Progenitor cell of endocrine pancreas (in vitro differentiated cells): ENCODE measurements at regions not wholly inside any gene's neighbourhood (a gene's known extent, or its start where the extent isn't known, plus 50 kb on each side); places are given as distances from the start of the nearest gene placed in this dataset.
A peak's percentile ranks its signal among the peaks of the same experiment; 100 is the strongest.

Experiments used
- DNase-seq: peaks from one replicate; pipeline ENCODE4 v3.0.0; 2021; ENCODE audit warnings: low spot score; ENCODE audit not compliant: unreplicated experiment
- H3K27ac Mint-ChIP-seq: 2 replicates; pipeline ENCODE4 v1.8.0; 2021; ENCODE audit warnings: mild to moderate bottlenecking, moderate library complexity, mixed read lengths
- H3K27me3 Mint-ChIP-seq: 2 replicates; pipeline ENCODE4 v1.8.0; 2021; ENCODE audit warnings: mixed read lengths
- H3K36me3 Mint-ChIP-seq: 2 replicates; pipeline ENCODE4 v1.8.0; 2022; ENCODE audit warnings: mixed read lengths; ENCODE audit not compliant: insufficient read depth
- H3K4me1 Mint-ChIP-seq: 2 replicates; pipeline ENCODE4 v1.8.0; 2021; ENCODE audit warnings: low read depth, mixed read lengths
- H3K4me3 Mint-ChIP-seq: 2 replicates; pipeline ENCODE4 v1.8.0; 2021; ENCODE audit warnings: low read depth, mild to moderate bottlenecking, moderate library complexity, mixed read lengths
- H3K9me3 Mint-ChIP-seq: 2 replicates; pipeline ENCODE4 v1.8.0; 2021; ENCODE audit warnings: low read depth, mixed read lengths
- TF ChIP-seq, protein P1 (sequence below): fragments of 200-600 bp; sonication (generic); IDR thresholded peaks from one replicate; pipeline ENCODE4 v1.5.0; 2021; ENCODE audit warnings: antibody characterized with exemption, mild to moderate bottlenecking; ENCODE audit not compliant: unreplicated experiment

GRCh38 chr10:83433705-83434104 lies 705.6 kb upstream of the GHITM start:
- TF ChIP-seq, protein P1, sequence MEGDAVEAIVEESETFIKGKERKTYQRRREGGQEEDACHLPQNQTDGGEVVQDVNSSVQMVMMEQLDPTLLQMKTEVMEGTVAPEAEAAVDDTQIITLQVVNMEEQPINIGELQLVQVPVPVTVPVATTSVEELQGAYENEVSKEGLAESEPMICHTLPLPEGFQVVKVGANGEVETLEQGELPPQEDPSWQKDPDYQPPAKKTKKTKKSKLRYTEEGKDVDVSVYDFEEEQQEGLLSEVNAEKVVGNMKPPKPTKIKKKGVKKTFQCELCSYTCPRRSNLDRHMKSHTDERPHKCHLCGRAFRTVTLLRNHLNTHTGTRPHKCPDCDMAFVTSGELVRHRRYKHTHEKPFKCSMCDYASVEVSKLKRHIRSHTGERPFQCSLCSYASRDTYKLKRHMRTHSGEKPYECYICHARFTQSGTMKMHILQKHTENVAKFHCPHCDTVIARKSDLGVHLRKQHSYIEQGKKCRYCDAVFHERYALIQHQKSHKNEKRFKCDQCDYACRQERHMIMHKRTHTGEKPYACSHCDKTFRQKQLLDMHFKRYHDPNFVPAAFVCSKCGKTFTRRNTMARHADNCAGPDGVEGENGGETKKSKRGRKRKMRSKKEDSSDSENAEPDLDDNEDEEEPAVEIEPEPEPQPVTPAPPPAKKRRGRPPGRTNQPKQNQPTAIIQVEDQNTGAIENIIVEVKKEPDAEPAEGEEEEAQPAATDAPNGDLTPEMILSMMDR = no peak
- H3K36me3 Mint-ChIP-seq = peaks cover 1% of the 10 kb centered on the region
- peak overlapping the region; percentile 79 for H3K27ac Mint-ChIP-seq
- H3K27me3 Mint-ChIP-seq = no peaks in the 10 kb centered on the region
- peaks cover 19% of the 10 kb centered on the region for H3K4me1 Mint-ChIP-seq
- H3K9me3 Mint-ChIP-seq = peaks cover 12% of the 10 kb centered on the region
- H3K4me3 Mint-ChIP-seq = no peak overlapping the region
- no peak for DNase-seq

- Mint-ChIP-seq H3K27me3 (no peaks in the 10 kb centered on the region), H3K4me1 (no peaks in the 10 kb centered on the region), H3K27ac (no peak overlapping the region), H3K4me3 (no peak overlapping the region), H3K9me3 (peaks cover 5% of the 10 kb centered on the region), H3K36me3 (no peaks in the 10 kb centered on the region)
- no peak for DNase-seq
- TF ChIP-seq, protein P1 = no peak
Measured at GRCh38 chr10:83448013-83448412, 691.3 kb upstream of the GHITM start.

- Mint-ChIP-seq H3K27ac (no peak overlapping the region), H3K4me3 (no peak overlapping the region), H3K36me3 (peaks cover under 1% of the 10 kb centered on the region), H3K9me3 (peaks cover 1% of the 10 kb centered on the region), H3K27me3 (no peaks in the 10 kb centered on the region), H3K4me1 (no peaks in the 10 kb centered on the region)
- no peak for DNase-seq
- TF ChIP-seq, protein P1 = no peak
Measured at GRCh38 chr10:83458611-83459010, 680.7 kb upstream of the GHITM start.

- TF ChIP-seq, protein P1 = no peak
- H3K36me3 Mint-ChIP-seq = peaks cover 2% of the 10 kb centered on the region
- DNase-seq = no peak
- no peak overlapping the region for H3K27ac Mint-ChIP-seq
- no peaks in the 10 kb centered on the region for H3K4me1 Mint-ChIP-seq
- no peak overlapping the region for H3K4me3 Mint-ChIP-seq
- H3K27me3 Mint-ChIP-seq = no peaks in the 10 kb centered on the region
- H3K9me3 Mint-ChIP-seq = peaks cover 4% of the 10 kb centered on the region
Measured at GRCh38 chr10:83459124-83459523, 680.2 kb upstream of the GHITM start.

DNA sequence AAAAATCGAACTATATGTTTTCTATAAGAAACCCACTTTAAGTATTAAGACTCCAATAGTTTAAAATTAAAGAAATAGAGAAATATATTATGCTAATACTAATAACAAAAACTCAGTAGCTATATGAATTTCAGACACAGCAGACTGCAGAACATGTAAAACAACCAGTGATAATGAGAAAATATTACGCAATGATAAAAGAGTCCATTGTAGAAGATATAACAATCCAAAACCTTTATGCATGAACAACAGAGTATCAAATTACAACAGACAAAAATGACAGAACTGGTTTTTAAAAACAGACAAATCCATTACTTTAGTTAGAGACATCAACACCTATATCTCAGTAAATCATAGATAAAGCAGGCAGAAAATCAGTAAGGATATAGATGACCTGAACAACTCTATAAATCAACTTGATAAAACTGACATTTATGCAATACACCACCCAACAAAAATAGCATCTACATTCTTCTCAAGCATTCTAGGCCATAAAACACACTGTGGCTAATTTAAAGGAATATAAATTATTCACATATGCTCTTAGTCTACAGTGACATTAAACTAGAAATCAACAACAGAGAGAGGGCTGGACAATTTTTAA lies 669.5 kb upstream of the GHITM start:
- Mint-ChIP-seq H3K27me3 (no peaks in the 10 kb centered on the region), H3K4me1 (peaks cover 12% of the 10 kb centered on the region), H3K4me3 (no peak overlapping the region), H3K27ac (peak overlapping the region; percentile 27), H3K36me3 (peaks cover 5% of the 10 kb centered on the region), H3K9me3 (peaks cover 30% of the 10 kb centered on the region)
- TF ChIP-seq, protein P1 = no peak
- DNase-seq = no peak
